Retinal pigment epithelial cell (primary cell): ENCODE measurements at regions not wholly inside any gene's neighbourhood (a gene's known extent, or its start where the extent isn't known, plus 50 kb on each side); places are given as distances from the start of the nearest gene placed in this dataset.

Source experiments
- DNase-seq: peaks from one replicate; pipeline ENCODE4 v3.0.0-alpha.2; 2010; ENCODE audit warnings: low read depth
- H3K4me3 ChIP-seq: 2 replicates; pipeline ENCODE4 v1.5.1; 2011; ENCODE audit warnings: mild to moderate bottlenecking, low read length, control low read depth, moderate library complexity
- TF ChIP-seq, protein P1 (sequence below): conservative IDR thresholded peaks from 2 replicates; pipeline ENCODE4 v1.5.1; 2011; ENCODE audit warnings: low read depth, low read length, control low read depth, inconsistent platforms

DNA sequence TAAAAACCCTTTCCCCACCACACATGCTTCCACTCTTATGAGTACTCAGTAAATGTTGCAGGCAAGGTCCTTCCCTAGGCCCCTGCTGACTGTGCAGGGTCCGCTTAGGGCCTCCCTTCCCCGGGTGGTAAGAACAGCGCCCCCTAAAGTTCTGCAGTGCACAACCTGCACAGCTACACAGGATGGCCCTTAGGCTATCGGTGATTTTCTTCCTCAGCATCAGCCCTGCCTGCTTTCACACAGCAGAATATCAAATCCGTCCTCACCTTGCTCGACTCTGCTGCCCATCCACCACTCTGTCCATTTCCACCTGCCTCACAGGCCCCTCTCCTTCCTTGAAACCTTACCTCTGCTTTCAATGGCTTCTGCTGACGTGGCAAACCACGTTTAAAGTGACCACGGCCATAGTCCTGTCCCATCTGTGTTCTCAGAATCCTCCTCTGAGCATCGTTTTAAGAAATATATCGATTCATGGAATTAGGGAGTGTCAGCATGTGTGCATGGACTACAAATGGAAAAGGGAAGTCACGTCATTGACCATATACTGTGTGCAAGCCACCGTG lies 51.4 kb upstream of the TMEM132E start:
- no peak for DNase-seq
- H3K4me3 ChIP-seq, result no peak overlapping the region

DNA sequence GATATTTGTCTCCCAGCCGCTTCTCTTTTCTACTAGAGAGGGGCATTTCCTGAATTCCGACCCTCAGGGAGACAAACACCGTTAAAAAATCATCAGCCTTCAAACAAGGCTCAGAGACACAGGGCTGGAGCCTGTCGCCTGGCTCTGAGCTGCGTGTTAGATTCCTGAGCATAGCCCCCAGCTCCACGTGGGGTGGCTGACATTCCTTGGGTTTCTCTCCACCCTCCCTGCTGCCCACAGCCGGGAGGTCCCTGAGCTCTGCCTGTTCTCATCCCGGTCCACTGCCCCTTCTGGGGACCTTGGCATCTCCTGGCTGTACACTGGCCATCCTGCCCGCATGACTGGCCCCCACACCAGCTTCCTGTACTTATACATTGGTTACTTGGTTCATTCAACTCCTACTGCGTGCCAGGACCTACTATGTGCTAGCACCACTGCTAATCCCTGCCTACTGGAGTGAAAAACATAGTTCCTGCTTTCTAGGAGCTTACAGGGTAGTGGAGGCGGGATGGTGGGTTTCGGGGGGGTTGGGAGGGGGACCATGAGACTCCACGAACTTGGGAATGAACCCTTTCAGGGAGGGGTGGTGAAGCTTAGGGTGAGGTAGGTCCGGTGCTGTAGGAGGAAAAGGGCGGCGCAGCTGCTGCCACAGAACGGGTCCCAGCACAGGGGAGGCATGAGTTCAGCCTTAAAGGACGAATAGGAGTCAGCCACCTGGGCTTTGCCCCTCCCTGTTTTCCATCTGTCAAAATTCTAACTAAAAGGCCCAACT lies 52.1 kb upstream of the TMEM132E start:
- TF ChIP-seq, protein P1, sequence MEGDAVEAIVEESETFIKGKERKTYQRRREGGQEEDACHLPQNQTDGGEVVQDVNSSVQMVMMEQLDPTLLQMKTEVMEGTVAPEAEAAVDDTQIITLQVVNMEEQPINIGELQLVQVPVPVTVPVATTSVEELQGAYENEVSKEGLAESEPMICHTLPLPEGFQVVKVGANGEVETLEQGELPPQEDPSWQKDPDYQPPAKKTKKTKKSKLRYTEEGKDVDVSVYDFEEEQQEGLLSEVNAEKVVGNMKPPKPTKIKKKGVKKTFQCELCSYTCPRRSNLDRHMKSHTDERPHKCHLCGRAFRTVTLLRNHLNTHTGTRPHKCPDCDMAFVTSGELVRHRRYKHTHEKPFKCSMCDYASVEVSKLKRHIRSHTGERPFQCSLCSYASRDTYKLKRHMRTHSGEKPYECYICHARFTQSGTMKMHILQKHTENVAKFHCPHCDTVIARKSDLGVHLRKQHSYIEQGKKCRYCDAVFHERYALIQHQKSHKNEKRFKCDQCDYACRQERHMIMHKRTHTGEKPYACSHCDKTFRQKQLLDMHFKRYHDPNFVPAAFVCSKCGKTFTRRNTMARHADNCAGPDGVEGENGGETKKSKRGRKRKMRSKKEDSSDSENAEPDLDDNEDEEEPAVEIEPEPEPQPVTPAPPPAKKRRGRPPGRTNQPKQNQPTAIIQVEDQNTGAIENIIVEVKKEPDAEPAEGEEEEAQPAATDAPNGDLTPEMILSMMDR, result no peak
- H3K4me3 ChIP-seq, result no peak overlapping the region
- no peak for DNase-seq

More for the DNA sequence above, 51.4 kb upstream of the TMEM132E start:
- TF ChIP-seq, protein P1, result peak; percentile 24

DNA sequence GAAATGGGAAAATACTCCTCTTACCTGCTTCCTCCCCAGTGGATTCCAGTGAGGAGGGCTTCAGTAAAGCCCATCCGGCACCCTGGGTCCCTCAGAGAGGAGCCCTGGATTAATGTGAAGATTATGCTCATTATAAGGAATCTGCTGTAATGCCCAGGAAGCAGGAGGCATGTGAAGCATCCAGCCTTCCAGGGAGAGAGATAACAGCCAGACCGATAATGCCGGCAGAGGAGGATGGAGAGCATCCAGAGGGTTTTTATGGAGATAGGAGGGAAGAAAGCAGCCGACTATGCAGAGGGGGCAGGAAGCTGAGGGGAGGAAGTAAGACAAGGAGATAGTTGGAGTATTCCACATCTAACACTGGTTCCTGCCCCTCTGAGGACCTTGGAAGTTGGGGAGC lies 53.7 kb upstream of the TMEM132E start:
- TF ChIP-seq, protein P1, result no peak

DNA sequence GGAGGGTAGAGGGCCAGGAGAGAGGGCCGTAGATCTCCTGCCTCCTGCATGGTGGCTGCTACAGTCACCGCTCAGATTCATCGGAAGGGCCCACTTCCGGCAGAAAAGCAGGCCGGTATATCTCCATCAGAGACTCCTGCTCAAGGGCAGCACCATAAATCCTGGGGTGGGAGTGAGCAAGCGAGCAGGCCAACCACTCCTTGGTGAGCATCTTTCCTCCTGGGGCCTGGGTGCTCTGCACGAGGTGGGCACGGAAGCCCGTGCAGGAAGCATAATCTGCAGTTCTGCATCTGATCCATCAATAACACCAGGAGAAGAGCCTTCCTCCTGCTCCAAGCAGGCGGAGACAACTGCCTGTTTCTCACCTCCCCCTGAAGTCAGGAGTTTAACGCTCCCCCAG lies 57.4 kb upstream of the TMEM132E start:
- TF ChIP-seq, protein P1, result no peak
- H3K4me3 ChIP-seq, result no peak overlapping the region
- no peak for DNase-seq

More for the DNA sequence above, 53.7 kb upstream of the TMEM132E start:
- no peak for DNase-seq
- no peak overlapping the region for H3K4me3 ChIP-seq

DNA sequence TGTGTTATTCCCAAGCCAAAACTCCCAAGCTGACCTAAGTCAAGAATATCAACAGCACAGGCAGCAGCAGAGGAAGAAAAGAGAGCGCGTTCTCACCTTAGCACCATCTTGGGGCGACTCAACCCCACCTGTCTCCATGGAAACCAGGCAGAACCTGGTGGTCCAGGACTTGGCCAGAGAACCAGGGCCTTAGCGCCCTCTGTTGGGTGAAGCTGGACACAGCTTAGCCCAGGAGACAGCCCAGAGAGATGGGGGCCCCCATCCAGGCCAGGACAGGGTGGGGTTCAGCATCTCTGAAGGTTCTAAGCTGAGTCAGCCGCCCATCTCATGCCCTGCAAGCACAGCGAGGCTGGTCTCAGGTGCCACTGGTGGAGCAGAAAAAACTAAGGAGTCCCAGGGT lies 60.1 kb upstream of the TMEM132E start:
- no peak overlapping the region for H3K4me3 ChIP-seq
- TF ChIP-seq, protein P1, result peak; percentile 56
- DNase-seq, result no peak

DNA sequence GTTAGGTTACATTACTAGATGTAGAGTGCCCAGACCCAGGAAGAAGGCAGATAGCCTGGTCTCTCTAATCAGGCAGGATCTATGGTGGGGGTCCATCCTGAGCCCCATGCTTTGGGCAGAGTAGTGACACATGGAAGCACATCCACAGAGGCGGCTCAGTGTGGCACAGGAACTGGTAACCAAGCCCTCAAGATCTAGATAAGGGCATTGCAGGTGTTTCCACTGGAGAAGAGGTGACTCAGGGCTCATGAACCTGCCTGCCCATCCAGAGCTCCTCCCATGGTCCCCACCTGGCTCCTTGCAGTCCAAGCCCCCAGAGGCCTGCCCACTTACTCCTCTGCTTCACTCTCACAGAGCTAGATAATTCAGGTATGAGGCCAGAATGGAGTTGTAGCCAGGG lies 62.0 kb upstream of the TMEM132E start:
- DNase-seq, result no peak

More for the DNA sequence above, 62.0 kb upstream of the TMEM132E start:
- TF ChIP-seq, protein P1, result no peak
- no peak overlapping the region for H3K4me3 ChIP-seq
